Stomach (tissue), 8 donors: ENCODE measurements at regions not wholly inside any gene's neighbourhood (a gene's known extent, or its start where the extent isn't known, plus 50 kb on each side); places are given as distances from the start of the nearest gene placed in this dataset.

ENCODE experiments used
- DNase-seq, 2 donors: peaks; one replicate each; pipeline versions ENCODE4 v3.0.0 to v3.0.0-alpha.2; 2013 to 2019
- H3K27ac ChIP-seq, 5 donors: fragments of 200-600 bp in 4 of 5; sonication (generic) in 4 of 5; one replicate each; pipeline ENCODE4 v1.5.1; 2013 to 2019; ENCODE audit warnings: mild to moderate bottlenecking in 1 of 5, moderate library complexity in 1 of 5
- H3K27me3 ChIP-seq, 3 donors: fragments of 200-600 bp; sonication (generic); one replicate each; pipeline ENCODE4 v1.5.1; 2017 to 2019; ENCODE audit warnings: mixed run types in 1 of 3
- H3K36me3 ChIP-seq, 4 donors: fragments of 200-600 bp; sonication (generic); 1 replicate in 3 of 4; 2 replicates in 1 of 4; pipeline ENCODE4 v1.5.1; 2016 to 2019
- H3K4me1 ChIP-seq, 4 donors: fragments of 200-600 bp; sonication (generic); one replicate each; pipeline ENCODE4 v1.5.1; 2016 to 2019
- H3K4me3 ChIP-seq, 4 donors: fragments of 200-600 bp; sonication (generic) in 3 of 4; one replicate each; pipeline ENCODE4 v1.5.1; 2016 to 2019; ENCODE audit warnings: mild to moderate bottlenecking in 1 of 4
- H3K9me3 ChIP-seq, 4 donors: fragments of 200-600 bp; sonication (generic); one replicate each; pipeline ENCODE4 v1.5.1; 2016 to 2019
- EP300 ChIP-seq: sonication (generic); formaldehyde crosslinking; IDR thresholded peaks from one replicate; pipeline ENCODE4 v1.6.1; 2017; ENCODE audit warnings: antibody characterized with exemption
- POLR2A ChIP-seq, 4 donors: fragments of 450-650 bp; IDR thresholded peaks; one replicate each; pipeline ENCODE4 v1.6.1; 2016; ENCODE audit warnings: antibody characterized with exemption in 4 of 4, control low read depth in 2 of 4, mild to moderate bottlenecking in 1 of 4, moderate library complexity in 1 of 4
- POLR2AphosphoS5 ChIP-seq, 3 donors: sonication (generic); formaldehyde crosslinking; IDR thresholded peaks; one replicate each; pipeline ENCODE4 v1.6.1; 2016; ENCODE audit warnings: antibody characterized with exemption in 3 of 3
- WGBS, 5 donors: extraction: QIAGEN DNeasy Blood & Tissue Kit in 3 of 5; methylation state at CpG; one replicate each; pipeline versions ENCODE4 v1.1.5 to v1.1.7; 2013 to 2018; 5-methylcytosine and 5-hydroxymethylcytosine counted together
- intact Hi-C: fragments of 100-400 bp; cut with DNase I; formaldehyde crosslinking; loops from one replicate; pipeline ENCODE4 v1.15.1; 2023; ENCODE audit warnings: low total_unique reads
- TF ChIP-seq, protein P1 (sequence below), 7 experiments: fragments of 450-650 bp in 4 of 7; fragments of 200-600 bp in 3 of 7; sonication (generic) in 3 of 7; IDR thresholded peaks; one replicate each; pipeline ENCODE4 v1.5.1; 2016 to 2019; ENCODE audit warnings: antibody characterized with exemption in 7 of 7, control low read depth in 2 of 7, mild to moderate bottlenecking in 1 of 7
- donor health status: healthy with polysubstance abuse.
- donor health status: Bipolar disorder and iron deficiency.
- donor health status: healthy.

DNA sequence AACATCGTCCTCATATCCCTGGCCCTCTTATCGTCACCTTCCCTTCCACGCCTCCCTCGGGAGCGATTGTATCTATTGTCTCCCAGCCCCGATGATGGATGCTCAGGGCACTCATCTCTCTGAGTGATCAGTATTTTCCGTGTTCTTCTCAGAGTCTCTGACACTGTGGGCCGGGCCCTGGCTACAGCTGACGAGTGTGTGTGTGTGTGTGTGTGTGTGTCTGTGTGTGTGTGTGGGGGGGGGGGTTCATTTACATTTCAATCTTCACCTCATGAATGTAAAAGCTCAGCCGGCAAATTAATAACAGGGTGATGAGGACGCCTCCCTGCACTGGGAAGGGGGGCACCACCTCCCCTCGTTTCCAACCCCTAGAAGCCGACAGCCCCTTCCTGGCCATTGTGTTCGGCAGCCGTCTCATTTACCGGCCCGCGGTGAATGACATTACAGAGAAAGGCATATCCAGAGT lies 159.5 kb downstream of the SHOX start:
- intact Hi-C loops = no loop called here

GRCh38 chrX:789096-789495 lies 158.5 kb downstream of the SHOX start:
- no peak for DNase-seq
- Histone ChIP-seq H3K36me3 (no peaks in the 10 kb centered on the region), H3K9me3 (peaks cover 0 to 53% (median 31%) of the 10 kb centered on the region in 4 donors), H3K27ac (no peak overlapping the region), H3K27me3 (peaks cover 0 to 54% (median 10%) of the 10 kb centered on the region in 3 donors), H3K4me3 (no peak overlapping the region), H3K4me1 (no peaks in the 10 kb centered on the region)
- WGBS, 5 donors = 38 to 48% (median 43%) methylated on average over 9 of the region's 9 CpGs
- TF ChIP-seq EP300 (no peak), POLR2A (IDR thresholded peaks at IDR 0.05) (no peak), POLR2AphosphoS5 (IDR thresholded peaks at IDR 0.05) (no peak)
- TF ChIP-seq, protein P1, sequence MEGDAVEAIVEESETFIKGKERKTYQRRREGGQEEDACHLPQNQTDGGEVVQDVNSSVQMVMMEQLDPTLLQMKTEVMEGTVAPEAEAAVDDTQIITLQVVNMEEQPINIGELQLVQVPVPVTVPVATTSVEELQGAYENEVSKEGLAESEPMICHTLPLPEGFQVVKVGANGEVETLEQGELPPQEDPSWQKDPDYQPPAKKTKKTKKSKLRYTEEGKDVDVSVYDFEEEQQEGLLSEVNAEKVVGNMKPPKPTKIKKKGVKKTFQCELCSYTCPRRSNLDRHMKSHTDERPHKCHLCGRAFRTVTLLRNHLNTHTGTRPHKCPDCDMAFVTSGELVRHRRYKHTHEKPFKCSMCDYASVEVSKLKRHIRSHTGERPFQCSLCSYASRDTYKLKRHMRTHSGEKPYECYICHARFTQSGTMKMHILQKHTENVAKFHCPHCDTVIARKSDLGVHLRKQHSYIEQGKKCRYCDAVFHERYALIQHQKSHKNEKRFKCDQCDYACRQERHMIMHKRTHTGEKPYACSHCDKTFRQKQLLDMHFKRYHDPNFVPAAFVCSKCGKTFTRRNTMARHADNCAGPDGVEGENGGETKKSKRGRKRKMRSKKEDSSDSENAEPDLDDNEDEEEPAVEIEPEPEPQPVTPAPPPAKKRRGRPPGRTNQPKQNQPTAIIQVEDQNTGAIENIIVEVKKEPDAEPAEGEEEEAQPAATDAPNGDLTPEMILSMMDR (IDR thresholded peaks at IDR 0.05) = no peak
- intact Hi-C loops = no loop called here

More for the DNA sequence above, 159.5 kb downstream of the SHOX start:
- Histone ChIP-seq H3K4me1 (no peaks in the 10 kb centered on the region), H3K36me3 (no peaks in the 10 kb centered on the region), H3K4me3 (no peak overlapping the region), H3K27me3 (peaks cover 0 to 54% (median 10%) of the 10 kb centered on the region in 3 donors), H3K9me3 (peaks cover 0 to 55% (median 31%) of the 10 kb centered on the region in 4 donors), H3K27ac (no peak overlapping the region)
- DNase-seq = no peak
- TF ChIP-seq POLR2A (IDR thresholded peaks at IDR 0.05) (no peak), POLR2AphosphoS5 (IDR thresholded peaks at IDR 0.05) (no peak), EP300 (no peak)
- TF ChIP-seq, protein P1 (IDR thresholded peaks at IDR 0.05) = no peak
- WGBS, 5 donors = 11 to 18% (median 13%) methylated on average over 18 of the region's 18 CpGs

DNA sequence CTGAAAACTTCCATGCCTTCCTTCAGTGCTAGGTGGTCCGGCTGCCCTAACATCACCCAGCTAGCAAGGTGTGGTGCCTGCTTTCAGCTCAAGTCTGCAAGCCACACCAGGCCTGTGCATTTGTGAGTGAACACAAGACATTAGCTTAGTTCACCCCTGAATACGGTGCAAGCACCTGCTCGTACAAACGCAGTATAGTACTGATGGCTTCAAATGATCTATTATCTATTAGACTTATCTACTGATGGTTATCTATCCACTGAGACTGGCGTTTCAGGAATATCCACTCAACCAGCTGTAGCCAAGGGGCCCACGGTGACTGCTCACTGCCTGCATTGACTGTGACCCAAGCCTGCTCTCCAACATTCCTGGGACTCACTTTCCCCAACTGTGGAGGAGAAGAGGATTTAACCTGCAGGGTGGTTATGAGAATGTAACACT lies 155.9 kb downstream of the SHOX start:
- Histone ChIP-seq H3K27ac (no peak overlapping the region), H3K4me1 (no peaks in the 10 kb centered on the region), H3K27me3 (peaks cover 0 to 36% (median 10%) of the 10 kb centered on the region in 3 donors), H3K4me3 (no peak overlapping the region), H3K36me3 (no peaks in the 10 kb centered on the region), H3K9me3 (peaks cover 0 to 33% (median 13%) of the 10 kb centered on the region in 4 donors)
- DNase-seq = no peak
- intact Hi-C loops = no loop called here
- TF ChIP-seq POLR2AphosphoS5 (IDR thresholded peaks at IDR 0.05) (no peak), EP300 (no peak), POLR2A (IDR thresholded peaks at IDR 0.05) (no peak)
- TF ChIP-seq, protein P1 (IDR thresholded peaks at IDR 0.05) = no peak
- WGBS, 5 donors = 49 to 61% (median 51%) methylated on average over 6 of the region's 6 CpGs

DNA sequence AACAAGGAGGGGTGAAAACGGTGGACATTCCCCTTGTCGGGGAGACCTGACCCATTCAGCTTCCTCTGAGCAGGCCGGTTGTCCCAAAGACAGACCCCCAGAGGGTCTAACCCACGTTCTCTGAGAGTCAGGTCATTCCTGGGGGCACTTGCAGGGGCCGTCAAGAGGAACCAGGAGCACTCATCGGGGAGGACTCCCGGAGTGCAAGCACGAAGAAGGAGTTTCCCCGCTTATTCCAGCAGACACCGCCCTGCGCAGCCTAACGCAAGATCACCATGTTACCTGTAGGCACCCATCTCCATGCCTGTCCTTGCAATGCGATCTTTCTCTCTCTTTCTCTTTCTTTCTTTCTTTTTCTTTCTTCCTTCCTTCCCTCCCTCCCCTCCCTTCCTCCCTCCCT lies 154.2 kb downstream of the SHOX start:
- DNase-seq = no peak
- Histone ChIP-seq H3K9me3 (peaks cover 0 to 30% (median 8%) of the 10 kb centered on the region in 4 donors), H3K27ac (no peak overlapping the region), H3K27me3 (peaks cover 0 to 20% (median 0%) of the 10 kb centered on the region in 3 donors), H3K36me3 (no peaks in the 10 kb centered on the region), H3K4me3 (no peak overlapping the region), H3K4me1 (no peaks in the 10 kb centered on the region)
- intact Hi-C loops = no loop called here
- TF ChIP-seq POLR2A (IDR thresholded peaks at IDR 0.05) = no peak
- TF ChIP-seq, protein P1 (IDR thresholded peaks at IDR 0.05) = no peak
- TF ChIP-seq EP300 = no peak
- TF ChIP-seq POLR2AphosphoS5 (IDR thresholded peaks at IDR 0.05) = no peak
- 86 to 90% (median 88%) methylated on average over 10 to 13 of the region's 13 CpGs; no CpG with 5 or more reads in 1 of the 5 donors for WGBS, 5 donors
